AG10803 (cell line): ENCODE measurements at regions not wholly inside any gene's neighbourhood (a gene's known extent, or its start where the extent isn't known, plus 50 kb on each side); places are given as distances from the start of the nearest gene placed in this dataset.
"Not testable (repeated sequence)": the region's sequence is repeated elsewhere in the genome, so short reads cannot be mapped to it uniquely, and the experiment has no call there.

Experiments used
- DNase-seq: peaks from one replicate; pipeline ENCODE4 v3.0.0; 2010; ENCODE audit warnings: low read depth
- H3K4me3 ChIP-seq: 2 replicates; pipeline ENCODE4 v1.5.1; 2011; ENCODE audit warnings: mild to moderate bottlenecking, low read length, control low read depth
- CTCF ChIP-seq: conservative IDR thresholded peaks from 2 replicates; pipeline ENCODE4 v1.5.1; 2011; ENCODE audit warnings: mild to moderate bottlenecking, low read length, control low read depth, inconsistent platforms

GRCh38 chr10:94155722-94156271, 162.1 kb downstream of the PLCE1 start:
- no peak overlapping the region for H3K4me3 ChIP-seq
- no peak for TF ChIP-seq CTCF
- DNase-seq = no peak

DNA sequence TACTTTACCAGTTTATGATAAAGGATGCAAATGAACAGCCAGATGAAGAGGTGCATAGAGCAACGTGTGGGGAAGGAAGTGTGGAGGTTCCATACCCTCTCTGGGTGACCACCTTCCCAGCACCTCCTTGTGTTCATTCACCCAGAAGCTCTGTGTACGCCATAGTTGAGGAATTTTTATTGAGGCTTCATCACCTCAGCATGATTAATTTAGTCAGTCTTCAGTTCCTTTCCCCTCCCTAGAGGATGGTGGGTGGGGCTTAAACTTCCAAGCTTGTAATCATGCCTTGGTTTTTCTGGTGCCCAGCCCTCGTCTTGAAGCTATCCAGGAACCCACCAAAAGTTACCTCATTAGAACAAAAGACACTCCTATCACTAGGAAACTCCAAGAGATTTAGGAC, 162.7 kb downstream of the PLCE1 start:
- TF ChIP-seq CTCF = no peak
- no peak overlapping the region for H3K4me3 ChIP-seq
- DNase-seq = no peak

DNA sequence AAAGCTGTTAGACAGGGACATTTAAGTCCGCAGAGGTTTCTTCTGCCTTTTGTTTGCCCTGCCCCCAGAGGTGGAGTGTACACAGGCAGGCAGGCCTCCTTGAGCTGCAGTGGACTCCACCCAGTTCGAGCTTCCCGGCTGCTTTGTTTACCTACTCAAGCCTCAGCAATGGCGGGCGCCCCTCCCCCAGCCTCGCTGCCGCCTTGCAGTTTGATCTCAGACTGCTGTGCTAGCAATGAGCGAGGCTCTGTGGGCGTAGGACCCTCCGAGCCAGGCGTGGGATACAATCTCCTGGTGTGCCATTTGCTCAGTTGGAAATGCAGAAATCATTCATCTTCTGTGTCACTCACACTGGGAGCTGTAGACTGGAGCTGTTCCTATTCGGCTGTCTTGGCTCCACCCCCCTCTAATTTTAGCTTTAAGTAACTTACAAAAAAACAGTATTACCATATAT, 171.5 kb downstream of the PLCE1 start:
- not testable (repeated sequence) for H3K4me3 ChIP-seq, DNase-seq

DNA sequence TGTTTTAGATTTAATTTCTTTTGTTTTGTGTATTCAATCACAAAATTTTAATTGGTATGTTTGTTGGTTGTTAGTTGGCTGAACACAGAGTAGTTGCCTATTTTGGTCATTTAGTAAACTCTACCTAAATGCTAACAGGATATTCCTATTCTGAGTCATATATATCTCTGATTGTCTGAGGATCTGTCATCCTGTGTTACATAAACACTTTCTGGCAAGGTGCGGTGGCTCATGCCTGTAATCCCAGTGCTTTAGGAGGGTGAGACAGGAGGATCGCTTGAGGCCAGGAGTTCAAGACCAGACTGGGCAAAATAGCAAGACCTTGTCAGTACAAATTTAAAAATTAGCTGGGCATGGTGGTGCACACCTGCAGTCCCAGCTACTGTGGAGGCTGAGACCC, 178.6 kb downstream of the PLCE1 start:
- no peak overlapping the region for H3K4me3 ChIP-seq
- DNase-seq = no peak
- no peak for TF ChIP-seq CTCF

- H3K4me3 ChIP-seq = no peak overlapping the region
- no peak for DNase-seq
- no peak for TF ChIP-seq CTCF
Observed at GRCh38 chr10:94173594-94173993, 179.9 kb downstream of the PLCE1 start.

DNA sequence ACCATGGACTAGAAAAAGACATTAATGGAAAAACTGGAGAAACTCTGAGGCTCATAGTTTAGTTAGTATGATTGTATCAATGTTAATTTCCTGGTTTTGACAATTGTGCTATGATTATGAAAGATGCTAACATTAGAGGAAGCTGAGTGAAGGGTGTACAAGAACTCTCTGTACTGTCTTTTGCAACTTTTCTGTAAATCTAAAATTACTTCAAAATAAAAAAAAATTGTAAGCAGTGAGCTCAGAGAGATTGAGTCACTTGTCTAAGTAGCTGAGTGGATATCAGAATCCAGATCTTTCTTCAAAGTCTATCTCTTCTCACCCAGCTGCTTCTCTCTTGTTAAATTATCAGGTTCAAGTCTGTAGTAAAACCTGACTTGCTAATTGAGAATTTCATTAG, 181.1 kb downstream of the PLCE1 start:
- DNase-seq = no peak
- no peak for TF ChIP-seq CTCF
- H3K4me3 ChIP-seq = no peak overlapping the region

- H3K4me3 ChIP-seq = no peak overlapping the region
- no peak for TF ChIP-seq CTCF
- DNase-seq = no peak
Observed at GRCh38 chr10:94178475-94179253, 184.1 kb downstream of the NOC3L start.
